GM21529 (cell line): ENCODE measurements at regions not wholly inside any gene's neighbourhood (a gene's known extent, or its start where the extent isn't known, plus 50 kb on each side); places are given as distances from the start of the nearest gene placed in this dataset.
"Not testable (repeated sequence)": the region's sequence is repeated elsewhere in the genome, so short reads cannot be mapped to it uniquely, and the experiment has no call there.

Experiments
- ATAC-seq: cut with Tn5 transposase; IDR thresholded peaks from one replicate; pipeline ENCODE4 v1.9.1; 2021; ENCODE audit not compliant: unreplicated experiment

DNA sequence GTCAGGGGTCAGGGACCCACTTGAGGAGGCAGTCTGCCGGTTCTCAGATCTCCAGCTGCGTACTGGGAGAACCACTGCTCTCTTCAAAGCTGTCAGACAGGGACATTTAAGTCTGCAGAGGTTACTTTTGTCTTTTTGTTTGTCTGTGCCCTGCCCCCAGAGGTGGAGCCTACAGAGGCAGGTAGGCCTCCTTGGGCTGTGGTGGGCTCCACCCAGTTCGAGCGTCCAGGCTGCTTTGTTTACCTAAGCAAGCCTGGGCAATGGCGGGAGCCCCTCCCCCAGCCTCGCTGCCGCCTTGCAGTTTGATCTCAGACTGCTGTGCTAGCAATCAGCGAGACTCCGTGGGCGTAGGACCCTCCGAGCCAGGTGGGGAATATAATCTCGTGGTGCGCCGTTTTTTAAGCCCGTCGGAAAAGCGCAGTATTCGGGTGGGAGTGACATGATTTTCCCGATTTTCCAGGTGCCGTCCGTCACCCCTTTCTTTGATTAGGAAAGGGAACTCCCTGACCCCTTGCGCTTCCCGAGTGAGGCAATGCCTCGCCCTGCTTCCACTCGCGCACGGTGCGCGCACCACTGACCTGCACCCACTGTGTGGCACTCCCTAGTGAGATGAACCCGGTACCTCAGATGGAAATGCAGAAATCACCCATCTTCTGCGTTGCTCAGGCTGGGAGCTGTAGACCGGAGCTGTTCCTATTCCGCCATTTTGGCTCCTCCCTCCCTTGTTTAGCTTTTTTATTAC lies 268.6 kb upstream of the SATB1 start:
- not testable (repeated sequence) for ATAC-seq

DNA sequence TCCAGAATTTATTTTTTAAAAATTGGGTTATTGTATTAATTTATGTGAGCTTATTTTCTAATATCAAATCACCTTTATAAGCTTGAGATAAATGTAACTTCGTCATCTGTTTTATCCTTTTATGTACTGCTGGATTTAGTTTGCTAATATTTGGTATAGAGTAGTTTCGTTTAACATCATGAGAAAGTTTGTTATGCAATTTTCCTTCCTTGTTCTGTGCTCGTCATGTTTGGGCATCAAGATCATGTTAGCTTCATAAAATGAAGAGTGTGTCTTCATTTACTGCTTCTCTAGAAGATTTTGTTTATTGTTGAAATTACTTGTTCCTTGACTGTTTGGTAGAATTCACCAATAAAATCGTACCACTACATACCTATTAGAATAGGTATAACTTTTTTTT lies 262.1 kb upstream of the SATB1 start:
- no peak for ATAC-seq

DNA sequence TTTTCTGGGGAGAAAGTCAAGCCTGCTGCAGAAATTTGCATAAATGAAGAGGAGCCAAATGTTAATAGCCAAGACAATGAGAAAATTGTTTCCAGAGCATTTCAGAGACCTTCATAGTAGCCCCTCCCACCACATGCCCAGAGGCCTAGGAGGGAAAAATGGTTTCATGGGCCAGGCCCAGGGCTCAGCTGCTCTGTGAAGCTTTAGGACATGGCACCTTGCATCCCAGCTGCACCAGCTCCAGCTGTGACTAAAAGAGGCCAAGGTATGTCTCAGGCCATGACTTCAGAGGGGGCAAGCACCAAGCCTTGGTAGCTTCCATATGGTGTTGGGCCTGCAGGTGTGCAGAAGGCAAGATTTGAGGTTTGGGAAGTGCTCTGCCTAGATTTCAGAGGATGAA lies 258.8 kb upstream of the SATB1 start:
- no peak for ATAC-seq

DNA sequence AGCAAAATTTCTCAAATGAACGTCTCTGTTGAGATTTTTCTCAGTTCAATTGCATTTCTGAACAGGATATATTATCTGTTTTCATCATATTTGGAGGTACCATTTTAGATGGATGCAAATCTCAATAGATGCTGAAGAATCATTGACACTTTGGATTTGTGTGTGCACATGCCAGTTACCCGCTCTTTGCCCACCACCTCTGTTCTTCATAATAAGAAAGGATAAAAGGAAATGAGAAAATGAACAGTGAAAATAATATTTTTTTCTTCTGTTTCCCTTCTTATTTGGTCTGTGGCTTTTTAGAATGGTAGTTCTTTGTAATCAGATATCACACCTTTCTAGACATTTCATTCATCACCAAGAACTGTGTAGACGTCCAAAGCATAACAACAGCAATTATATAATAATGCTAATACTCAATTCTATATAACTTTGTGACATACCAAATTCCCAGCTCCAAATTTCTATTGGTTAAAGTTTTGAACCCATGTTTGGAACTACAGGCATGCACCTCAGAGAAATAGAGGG lies 256.7 kb upstream of the SATB1 start:
- no peak for ATAC-seq

DNA sequence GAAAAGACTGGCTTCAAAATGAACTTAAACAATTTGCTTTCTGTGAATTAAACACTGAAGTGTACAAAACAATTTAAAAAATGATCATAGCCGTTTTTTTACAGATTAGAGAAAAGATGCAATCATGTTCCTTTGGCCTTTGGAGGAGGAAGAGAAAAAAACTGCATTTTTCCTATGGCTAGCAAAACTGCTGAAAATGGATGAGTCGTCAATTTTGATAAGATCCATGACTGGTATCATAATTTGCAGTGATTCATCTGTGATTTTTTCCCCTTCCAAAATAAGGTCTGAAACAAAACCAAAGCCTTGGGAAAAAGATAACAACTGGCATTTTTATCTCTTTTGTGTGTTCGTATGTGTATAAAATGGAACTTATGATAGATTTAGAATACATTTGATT lies 255.6 kb upstream of the SATB1 start:
- no peak for ATAC-seq

DNA sequence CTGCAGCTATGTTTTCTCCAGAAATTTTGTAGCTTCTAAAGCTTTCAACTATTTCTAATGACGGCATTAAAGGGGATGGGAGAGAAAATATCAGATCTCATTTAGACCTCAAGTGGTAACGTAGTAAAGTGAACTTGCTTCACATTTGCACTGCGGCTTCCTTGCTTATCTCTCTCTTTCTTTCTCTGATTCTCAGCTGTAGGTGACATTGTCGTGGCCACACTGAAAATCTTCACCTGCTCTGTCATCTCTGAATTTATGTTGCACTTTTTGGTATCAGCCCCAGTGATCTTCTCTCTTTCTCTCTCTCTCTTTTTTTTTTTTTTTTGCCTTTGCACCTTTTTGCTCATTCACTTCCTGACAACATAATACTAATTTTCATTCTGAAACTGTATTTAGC lies 254.1 kb upstream of the SATB1 start:
- ATAC-seq: no peak

DNA sequence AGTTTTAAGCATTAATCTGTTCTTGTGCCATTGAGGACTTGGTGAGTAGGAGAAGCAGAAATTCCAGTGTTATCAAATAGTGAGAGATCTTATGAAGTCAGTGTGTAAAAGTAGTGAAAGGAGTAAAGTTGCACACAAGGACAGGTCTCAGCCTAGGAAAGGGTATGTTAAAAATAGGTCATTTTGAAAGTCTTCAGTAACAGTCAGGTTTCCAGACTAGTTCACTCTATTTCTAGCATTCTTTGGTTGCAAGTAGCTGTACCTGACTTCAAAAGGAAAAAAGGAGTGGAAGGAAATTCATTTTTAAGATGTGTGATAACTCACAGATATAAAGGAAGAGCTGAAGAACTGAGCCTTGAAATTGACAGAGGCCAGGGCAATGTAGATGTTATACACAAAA lies 250.1 kb upstream of the SATB1 start:
- ATAC-seq: no peak

DNA sequence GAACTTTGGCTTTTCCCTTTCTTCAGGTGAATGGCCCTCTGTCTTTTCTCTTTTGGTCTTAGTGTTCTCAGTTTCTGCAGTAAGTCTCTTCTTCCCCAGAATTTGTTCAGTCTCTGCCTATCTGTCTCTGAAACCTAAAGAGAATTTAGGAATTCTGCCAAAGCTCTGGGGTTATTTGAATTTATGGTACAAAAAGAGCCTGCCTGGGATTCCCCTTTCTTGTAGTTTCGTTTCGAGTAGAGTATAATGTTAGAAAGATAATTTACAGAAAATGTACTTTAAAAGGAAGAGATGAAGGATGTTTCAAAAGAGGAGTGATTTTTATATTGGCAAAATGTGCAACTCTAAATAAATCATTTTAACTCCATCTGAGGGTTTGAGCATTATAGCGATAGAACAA lies 247.4 kb upstream of the SATB1 start:
- ATAC-seq: peak; percentile 66

DNA sequence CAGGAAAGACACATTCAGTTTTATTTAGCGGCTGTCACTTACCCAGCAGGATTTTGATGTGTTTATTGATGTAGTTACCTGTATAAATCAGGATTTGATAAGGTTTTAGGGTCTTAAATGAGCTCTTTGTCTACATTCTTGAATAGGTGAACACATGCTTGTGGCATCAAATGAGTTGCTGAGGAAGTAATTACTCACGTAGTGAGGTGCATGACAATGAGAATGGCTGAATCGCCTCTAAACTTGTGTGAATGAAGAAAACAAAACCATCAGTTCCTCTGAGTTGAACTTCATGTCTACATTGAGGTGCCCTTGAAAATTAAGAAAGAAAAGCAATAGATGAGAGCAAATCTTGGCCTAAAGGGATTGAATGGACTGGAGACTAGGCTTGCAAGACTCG lies 245.6 kb upstream of the SATB1 start:
- ATAC-seq: no peak

DNA sequence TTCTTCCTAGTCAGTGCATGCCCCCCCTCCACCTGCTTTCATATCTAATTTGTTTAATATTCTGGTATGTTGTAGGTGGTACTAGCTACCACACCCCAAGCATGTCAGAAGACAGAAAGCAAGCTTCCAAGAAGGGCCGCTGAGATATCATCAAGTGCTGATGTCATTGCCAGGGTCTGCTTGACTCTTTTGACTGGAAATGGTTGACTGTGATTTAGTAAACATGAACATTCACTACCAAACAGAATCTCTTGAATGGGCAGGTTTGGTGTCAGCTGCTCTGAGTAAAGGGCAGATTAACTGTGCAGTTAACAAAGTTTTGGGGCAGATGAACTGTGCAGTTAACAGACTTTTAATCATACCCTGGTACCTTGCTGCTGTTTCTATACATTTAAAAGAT lies 244.2 kb upstream of the SATB1 start:
- ATAC-seq: no peak

DNA sequence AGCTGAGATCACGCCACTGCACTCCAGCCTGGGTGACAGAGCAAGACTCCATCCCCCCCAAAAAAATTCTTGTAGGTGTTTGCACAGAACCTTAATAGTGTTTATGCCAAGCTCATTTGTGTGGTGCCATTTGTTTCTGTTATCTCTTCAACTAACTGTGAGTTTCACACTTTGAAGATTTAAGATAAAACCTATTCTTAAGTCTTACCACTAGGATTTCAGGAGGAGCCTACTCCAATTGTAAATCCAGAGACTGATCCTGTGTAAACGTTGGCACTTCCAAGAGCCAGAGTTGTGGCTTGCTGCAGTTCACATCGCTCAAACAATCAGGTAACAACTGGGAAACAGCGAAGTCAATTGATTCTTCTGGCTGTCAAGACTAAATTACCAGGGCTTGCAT lies 242.4 kb upstream of the SATB1 start:
- ATAC-seq: no peak

DNA sequence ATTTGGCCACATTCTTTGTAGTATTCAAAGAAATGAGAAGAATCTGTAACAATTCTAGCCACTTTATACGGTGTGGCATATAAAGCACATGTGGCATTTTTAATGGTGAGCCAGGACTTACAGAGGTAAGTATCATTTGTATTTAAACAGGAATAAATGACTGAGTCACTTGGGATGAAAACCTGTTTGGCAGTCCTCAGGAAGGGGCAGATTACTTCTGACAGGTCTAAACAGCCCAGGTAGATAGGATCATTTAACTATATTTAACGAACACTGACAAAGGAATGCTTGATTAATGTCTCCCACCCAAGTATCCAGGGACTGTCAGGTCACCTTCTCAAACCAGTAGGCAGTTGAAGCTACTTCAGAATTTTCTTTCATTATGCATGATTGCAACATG lies 241.5 kb upstream of the SATB1 start:
- ATAC-seq: no peak

DNA sequence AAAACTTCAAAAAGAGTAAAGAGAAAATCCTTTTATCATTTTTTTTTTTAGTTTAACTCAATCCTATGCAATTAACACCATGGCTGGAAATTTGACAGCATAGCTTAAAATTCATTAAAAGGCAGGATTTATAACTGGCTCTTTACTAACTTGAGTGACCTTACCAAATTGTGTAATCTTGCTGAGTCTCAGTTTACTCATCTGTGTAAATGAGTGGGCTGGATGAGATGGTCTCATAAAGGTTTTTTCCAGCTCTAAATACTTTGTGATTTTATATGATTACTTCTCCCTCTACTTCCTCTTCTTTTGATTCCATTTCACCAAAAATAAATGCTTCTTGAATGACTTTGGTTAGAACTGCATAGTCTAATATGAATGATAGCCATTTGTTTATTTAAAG lies 234.9 kb upstream of the SATB1 start:
- no peak for ATAC-seq

DNA sequence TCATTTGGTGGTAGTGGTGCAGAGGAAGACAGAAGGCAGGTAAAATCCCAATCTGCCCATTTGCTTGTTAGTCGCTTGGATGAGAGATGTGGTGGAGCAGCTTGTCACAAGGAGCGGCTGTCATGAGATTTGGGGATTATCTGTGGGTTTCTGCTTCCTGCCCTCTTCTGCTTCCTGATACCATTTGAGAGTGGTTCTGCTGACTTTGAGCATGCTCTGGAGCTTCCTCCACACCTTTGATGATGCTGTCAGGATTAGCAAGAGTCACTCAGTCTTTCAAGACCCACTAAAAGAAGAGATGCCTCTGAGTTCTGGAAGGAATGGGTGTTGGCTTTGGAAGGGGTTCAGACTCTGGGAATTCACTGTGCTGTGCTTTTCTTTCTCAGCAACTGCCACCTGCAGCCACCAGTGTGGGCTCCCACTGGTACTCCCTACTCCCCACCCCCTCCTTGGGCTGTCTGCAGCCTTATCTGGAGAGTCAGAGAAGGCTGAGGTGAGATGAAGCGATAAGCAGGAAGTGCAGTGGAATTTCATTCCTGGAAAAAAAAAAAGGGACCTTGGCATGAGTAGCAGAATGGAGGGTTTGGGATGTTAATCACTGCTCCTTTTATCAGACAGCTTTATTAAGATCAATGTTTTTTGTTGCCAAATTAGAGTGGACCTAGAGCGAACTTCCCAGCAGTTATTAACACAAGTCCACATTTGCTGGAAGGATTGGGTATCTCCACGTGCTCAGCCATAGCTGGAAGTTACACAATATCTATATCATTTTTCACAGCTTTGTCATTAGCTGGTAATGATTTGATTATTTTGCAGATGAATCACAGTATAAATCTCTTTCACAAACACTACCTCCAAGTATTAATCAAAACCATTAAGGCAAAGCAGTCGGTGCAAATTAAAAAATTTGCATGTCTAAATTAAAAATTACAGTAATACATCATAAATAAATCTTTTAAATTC lies 233.0 kb upstream of the SATB1 start:
- no peak for ATAC-seq

DNA sequence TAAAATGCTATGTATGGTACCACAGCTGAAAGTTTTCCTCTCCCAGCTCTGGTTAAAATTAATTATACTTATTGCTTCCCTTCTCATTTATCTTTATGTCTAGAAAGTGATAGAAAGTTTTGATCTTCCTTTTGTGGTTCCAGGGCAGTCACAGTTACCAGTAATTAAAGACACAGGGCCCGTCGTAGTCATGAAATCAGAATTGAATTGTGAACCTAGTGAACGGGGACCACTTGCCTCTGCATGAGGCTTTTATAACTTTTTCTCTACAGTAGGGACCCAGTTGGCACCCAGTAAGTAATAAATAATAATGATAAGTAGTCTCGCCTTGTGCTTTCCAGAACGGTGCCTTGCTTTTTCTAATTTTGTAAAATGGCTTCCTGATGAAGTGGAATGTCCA lies 231.7 kb upstream of the SATB1 start:
- no peak for ATAC-seq

DNA sequence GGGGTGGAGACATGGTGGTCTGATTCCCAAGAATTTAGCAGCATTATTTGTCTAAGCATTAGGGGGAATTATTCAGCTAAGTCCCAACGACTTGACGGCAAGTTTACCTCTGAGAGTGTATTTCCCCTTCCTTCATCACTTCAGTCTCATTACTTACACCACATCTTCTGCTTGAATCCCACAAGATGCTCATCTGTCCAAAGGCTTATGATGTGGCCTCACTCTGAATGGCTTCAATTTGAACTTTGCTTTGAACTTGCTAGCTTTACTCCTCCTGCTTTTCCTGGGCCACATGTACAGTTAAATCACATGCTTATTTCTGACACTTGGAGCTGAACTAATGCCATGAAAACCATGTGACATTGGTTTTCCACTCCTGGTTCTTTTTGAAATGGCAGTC lies 231.3 kb upstream of the SATB1 start:
- ATAC-seq: no peak

DNA sequence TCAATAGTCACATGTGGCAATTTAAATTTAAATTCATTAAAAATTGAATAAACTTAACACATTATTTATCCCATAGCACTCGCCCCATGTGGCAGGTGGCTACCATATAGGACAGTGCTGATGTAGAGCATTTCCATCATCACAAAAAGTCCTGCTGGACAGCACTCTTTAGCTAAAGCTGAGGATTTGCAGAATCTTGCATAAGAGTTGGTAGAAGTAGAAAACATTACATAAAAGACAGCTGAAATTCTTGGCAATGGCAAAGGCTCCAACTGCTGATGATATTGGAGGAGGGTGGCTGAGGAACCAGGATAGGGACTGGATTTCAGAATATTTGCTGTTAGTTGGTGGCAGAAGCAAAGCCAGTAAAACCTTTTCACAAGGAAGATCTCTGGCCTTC lies 230.7 kb upstream of the SATB1 start:
- no peak for ATAC-seq

DNA sequence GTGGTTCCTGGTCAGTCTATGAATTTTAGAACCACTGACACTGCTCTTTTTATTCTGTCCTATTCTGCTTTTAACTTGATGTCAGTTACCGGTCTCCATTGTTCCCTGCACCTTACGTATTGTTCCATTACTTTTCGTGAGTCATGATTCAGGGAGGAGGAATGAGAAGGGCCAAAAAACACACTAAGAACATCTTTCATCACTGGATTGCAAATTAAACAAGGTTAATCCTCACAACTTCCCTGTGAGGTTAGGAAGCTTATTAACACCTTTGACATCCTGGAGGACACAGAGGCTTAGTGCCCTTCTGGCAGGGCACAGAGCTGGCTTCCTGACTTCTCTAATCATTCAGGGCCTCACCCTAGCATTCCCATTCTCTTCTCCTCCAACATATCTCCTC lies 227.6 kb upstream of the SATB1 start:
- no peak for ATAC-seq

DNA sequence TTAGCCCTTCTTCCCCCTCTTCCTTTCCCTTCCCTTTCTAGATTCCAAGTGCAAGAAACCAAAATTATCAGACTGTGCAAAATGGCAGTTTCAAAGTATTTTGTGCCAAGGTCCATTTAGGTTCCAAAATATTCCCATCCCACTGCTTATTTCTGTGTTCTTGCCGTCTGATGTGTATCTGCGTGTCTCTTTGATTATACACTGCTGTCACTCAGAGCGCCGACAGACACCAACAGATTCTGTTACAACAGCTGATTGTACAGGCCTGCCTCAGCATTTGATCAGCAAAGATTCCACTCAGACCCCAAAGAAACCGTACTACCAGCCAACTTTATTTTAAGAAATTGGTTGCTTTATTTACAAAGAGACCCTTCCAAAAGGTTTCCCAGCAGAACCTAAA lies 225.6 kb upstream of the SATB1 start:
- ATAC-seq: no peak

DNA sequence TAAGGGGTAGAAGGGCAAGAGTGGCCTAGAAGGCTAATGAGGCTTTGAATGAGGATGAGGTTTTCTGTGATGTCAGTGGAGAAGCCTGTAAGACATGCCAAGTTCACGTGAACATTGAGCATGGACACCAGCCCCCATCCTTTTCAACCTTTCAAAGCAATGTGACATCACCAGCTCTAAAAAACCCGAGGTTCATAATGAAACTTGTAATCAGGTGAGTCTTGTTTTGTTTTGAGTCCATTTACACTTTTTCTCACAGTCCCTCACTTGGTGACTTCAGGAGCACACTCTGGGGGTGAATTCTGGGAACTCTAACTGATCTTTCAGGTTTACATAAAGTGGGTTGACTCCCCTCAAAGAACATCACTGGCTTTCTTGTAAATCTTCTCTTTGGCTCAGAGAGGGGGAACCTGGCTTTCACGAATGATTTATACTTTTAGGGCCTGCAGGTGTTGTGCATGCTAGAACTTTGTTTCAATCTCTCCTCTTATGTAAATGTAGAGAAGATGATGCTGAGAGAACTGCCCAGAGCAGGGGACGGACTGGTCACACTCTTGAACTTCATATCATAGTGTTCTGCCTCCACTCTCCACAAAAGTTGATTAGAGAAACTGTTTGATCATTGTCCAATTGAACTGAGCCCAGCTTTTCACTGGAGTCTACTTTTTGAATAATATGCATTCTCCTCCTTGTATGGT lies 224.7 kb upstream of the SATB1 start:
- peak; percentile 87 for ATAC-seq

DNA sequence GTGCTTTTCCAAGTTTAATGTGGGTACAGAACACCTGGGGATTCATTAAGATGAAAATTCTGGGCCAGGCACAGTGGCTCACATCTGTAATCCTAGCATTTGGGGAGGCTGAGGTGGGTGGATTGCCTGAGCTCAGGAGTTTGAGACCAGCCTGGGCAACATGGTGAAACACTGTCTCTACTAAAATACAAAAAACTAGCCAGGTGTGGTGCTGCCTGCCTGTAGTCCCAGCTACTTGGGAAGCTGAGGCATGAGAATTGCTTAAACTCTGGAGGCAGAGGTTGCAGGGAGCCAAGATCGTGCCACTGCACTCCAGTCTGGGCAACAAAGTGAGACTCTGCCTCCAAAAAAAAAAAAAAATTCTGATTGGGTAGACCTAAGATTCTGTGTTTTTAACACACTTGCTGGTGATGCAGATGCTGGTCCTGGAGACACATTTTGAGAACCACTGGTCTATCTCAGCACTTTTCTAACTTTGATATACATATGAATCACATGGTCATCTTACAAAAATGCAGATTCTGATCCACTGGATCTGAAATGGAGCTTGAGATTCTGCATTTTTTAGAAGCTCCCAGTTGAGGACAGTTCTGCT lies 223.8 kb upstream of the SATB1 start:
- ATAC-seq: no peak
